ENCODE measurements at regions not wholly inside any gene's neighbourhood (a gene's known extent, or its start where the extent isn't known, plus 50 kb on each side); places are given as distances from the start of the nearest gene placed in this dataset.
A peak's percentile ranks its signal among the peaks of the same experiment; 100 is the strongest.
"Not testable (repeated sequence)": the region's sequence is repeated elsewhere in the genome, so short reads cannot be mapped to it uniquely, and the experiment has no call there.

DNA sequence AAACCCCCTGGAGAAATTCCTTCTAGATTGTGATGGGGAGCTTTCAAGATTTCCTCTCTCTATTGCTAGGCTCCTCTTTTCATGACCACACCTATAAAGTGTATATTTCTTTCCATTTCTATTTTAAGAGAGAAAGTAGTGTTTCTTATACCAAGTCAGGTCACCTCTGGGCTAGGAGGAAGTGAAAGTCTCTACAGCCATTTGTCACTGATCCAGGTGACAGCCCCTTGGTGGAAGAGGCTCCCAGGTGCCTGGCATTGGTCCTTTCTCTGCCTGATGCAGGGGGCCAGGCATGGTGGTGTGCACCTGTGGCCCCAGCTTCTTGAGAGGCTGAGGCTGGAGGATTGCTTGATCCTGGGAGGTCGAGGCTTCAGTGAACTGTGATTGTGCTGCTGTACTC is 64.7 kb downstream of the DHCR7 start:
- DNase-seq (ENCODE audit: low read depth, low spot score), result no peak

DNA sequence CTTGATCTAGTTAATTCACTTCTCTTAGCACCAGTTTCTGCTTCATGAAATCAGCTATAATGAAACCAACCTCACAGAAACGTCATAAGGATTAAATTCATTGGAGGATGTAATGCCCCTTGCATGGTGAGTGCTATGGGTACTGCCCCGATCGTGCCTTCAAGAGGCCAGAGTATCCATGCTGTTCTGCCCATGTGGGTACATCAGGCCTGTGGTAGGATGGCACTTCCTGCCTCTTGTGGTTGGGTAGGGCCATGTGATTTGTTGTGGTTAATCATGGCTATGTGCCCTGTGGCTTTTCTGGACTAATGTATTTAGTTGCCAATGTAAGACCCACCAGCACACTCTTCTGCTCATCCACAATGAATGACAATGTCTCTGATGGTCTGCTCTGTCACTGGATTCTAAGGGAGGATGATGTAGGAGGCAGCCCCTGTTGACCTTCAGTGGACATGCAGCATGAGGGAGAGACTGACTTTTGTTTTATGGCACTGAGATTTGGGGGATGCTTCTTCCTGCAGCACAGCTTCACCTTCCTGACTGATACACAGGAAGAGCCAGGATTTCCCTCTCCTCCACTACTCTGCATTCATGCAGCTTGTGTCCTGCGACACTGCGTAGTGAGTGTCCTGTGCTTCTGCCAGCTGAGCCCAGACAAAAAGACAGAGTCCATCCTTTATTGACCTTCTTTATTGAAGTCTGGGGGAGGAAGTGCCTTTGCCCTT is 66.2 kb downstream of the DHCR7 start:
- DNase-seq (ENCODE audit: low read depth, low spot score), result no peak

GRCh38 chr11:71379701-71380100 is 68.5 kb downstream of the DHCR7 start:
- DNase-seq (ENCODE audit: low read depth, low spot score), result no peak

DNA sequence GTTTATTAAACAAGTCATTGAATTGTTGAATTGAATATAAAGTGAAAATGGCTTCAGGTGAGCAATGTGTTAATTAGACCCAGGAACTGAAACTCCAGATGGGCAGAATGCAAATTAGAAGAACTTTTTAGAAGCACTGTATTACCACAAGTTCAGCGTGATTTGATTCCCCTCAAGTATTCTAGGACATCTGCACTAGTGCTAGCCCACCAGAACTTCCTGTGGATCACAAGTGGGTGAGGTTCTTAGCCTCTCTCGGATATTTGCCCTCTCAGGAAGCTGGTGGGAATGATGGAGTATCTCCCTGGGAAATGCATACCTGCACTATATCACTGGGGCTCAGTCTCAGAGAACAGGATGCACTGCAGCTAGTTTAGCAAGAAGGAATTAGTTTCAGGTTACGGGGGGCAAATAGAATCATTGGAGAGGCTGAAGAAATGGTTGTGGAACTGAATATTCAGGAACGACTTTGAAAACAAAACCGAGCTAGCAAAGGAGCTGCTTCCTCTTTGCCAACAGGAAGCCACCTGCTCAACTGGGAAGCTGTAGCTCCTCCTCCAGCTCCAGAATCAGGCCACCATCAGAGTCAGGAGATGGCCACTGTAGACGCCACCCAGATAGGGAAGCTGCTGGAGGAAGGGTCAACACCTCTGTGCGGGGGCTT is 74.3 kb downstream of the DHCR7 start:
- no peak for DNase-seq (ENCODE audit: low read depth, low spot score)

GRCh38 chr11:71372693-71373657 is 75.2 kb downstream of the DHCR7 start:
- peak; percentile 52 for DNase-seq (ENCODE audit: low read depth, low spot score)

DNA sequence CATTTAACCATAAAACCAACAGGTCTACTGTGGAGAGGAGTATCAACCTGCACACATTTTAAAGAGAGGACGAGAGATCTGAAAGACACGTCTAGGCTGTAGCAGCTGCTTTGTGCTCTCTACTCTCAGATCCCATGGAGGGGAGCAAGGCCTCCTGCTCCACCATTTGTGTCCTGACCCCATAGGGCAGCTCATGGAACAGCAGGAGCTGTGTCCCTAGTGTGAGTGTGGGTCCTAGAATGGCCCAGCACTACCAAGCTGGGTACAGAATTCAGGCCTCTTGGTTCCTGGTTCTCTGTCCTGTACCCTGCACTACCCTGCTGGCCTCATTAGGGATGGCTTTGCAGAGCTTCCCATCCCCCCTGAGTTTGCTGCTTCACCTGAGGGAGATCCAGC is 76.5 kb downstream of the DHCR7 start:
- DNase-seq (ENCODE audit: low read depth, low spot score), result no peak

- DNase-seq (ENCODE audit: low read depth, low spot score), result no peak
These were observed 77.1 kb downstream of the DHCR7 start for GRCh38 chr11:71370895-71371673.

DNA sequence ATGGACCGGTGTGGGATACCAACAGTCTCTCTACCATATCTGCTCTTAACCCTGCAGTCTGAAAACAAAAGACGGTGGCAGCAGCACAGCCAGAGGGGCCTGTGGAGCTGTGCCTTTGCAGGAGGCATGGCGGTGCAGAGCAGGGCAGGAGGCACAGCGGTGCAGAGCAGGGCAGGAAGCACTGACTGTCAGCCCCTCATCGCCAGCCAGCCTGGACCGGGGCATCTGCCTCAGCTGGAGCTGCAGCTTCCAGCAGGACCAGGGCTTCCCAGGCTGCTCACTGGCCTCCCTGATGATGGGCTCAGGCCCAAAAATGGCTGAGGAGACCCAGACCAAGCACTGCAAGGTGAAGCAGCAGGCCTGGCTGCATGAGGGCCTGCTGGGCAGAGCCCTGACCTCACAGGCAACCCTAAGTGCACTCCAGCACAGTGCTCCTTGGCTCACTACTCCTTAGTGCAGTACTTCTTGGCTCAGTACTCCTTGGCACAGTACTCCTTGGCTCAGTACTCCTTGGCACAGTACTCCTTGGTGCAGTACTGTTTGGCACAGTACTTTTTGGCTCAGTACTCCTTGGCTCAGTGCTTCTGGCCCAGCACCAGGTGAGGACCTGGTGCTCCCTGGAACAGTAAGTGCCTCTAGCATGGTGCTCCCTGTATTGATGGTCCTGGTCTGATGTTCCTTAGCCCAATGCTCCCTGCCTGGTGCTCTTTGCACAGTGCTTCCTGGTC is 78.0 kb downstream of the DHCR7 start:
- no peak for DNase-seq (ENCODE audit: low read depth, low spot score)

DNA sequence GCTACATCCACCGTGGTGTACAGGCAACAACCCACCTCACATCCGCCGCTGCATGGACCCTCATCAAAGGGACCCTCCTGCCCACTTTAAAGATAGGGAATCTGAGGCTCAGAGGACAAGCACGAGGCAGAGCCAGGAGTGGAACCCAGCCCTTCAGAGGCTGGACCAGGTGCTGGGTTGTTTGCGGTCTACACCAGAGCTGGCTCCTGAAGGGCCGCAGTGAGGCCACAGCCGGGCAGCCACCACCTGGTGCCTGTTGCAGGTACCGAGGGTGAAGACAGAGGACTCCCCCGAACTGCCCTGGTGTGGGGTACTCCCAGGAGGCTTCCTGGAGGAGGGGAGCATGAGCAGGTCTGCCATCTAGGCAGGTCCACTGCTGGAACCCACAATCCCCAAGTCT is 78.8 kb downstream of the DHCR7 start:
- DNase-seq (ENCODE audit: low read depth, low spot score), result no peak

- no peak for DNase-seq (ENCODE audit: low read depth, low spot score)
These were observed 79.2 kb downstream of the DHCR7 start for GRCh38 chr11:71368966-71369365.

- DNase-seq (ENCODE audit: low read depth, low spot score), result no peak
These were observed 80.4 kb downstream of the DHCR7 start for GRCh38 chr11:71367756-71368155.

- not testable (repeated sequence) for DNase-seq (ENCODE audit: low read depth, low spot score)
These were observed 80.9 kb downstream of the DHCR7 start for GRCh38 chr11:71367276-71367675.

GRCh38 chr11:71366076-71366475 is 82.1 kb downstream of the DHCR7 start:
- no peak for DNase-seq (ENCODE audit: low read depth, low spot score)

DNA sequence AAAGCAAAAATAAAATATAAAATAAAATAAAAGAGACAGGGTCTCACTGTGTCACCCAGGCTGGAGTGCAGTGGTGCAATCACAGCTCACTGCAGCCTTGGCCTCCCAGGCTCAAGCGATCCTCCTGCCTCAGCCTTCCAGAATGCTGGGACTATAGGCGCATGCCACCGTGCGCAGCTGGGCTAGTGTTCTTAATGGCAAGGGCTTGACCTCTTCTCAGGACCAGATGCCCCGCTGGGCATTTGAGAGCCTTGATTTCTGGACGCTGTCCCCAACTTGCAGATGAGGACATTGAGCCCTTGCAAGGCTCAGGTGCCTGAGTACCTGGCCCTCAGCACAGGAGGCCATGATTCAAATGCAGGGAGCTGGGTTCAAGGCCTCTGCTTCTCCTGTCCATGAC is 82.6 kb downstream of the DHCR7 start:
- DNase-seq (ENCODE audit: low read depth, low spot score), result no peak

GRCh38 chr11:71364806-71365205 is 83.4 kb downstream of the DHCR7 start:
- DNase-seq (ENCODE audit: low read depth, low spot score), result no peak

GRCh38 chr11:71364176-71364671 is 84.0 kb downstream of the DHCR7 start:
- no peak for DNase-seq (ENCODE audit: low read depth, low spot score)

GRCh38 chr11:71363721-71364120 is 84.5 kb downstream of the DHCR7 start:
- DNase-seq (ENCODE audit: low read depth, low spot score), result no peak

GRCh38 chr11:71358963-71359567 is 89.1 kb downstream of the DHCR7 start:
- DNase-seq (ENCODE audit: low read depth, low spot score), result no peak

DNA sequence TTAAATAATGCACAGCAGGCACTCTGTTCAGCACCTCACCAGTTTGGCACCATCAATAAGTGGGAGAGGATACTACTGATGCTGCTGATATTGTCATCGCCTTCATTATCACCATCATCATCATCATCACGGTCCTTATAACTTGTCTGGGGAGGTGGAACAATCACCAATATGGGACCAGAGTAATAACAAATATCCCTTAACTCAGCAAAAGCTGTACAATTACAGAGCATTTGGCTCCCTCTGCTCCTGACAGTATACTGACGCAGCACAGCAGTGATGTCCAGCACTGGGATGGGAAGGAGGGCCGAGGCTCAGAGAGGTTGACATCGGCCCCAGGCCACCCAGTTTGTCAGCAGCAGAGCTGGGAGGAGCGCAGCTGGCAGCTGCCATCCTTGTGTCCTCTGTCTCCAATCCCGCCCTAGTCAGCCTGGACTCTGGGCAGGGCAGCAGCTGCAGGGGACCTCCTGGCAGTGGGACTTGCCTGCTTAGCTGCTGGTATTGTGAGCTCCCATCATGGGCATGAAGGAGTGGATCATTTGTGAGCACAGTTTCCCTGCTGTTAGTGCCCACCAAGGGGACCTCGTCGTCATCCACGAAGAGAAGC is 90.0 kb downstream of the DHCR7 start:
- DNase-seq (ENCODE audit: low read depth, low spot score), result no peak

GRCh38 chr11:71357414-71357813 is 90.8 kb downstream of the DHCR7 start:
- no peak for DNase-seq (ENCODE audit: low read depth, low spot score)

All from astrocyte of the hippocampus (primary cell).